ENCODE measurements at regions not wholly inside any gene's neighbourhood (a gene's known extent, or its start where the extent isn't known, plus 50 kb on each side); places are given as distances from the start of the nearest gene placed in this dataset.
"Not testable (repeated sequence)": the region's sequence is repeated elsewhere in the genome, so short reads cannot be mapped to it uniquely, and the experiment has no call there.

- 33 to 80% (median 48%) methylated on average over 1 to 3 of the region's 3 CpGs; no CpG with 5 or more reads in 7 of the 10 experiments for WGBS, 10 experiments
- in situ Hi-C loops (cut with MboI; ENCODE audit: low pct_unique_long_range_greater_than_20kb in 2 of 9, low sequenced_read_pairs in 9 of 9, unreplicated experiment in 9 of 9): no loop called here
- no peak for ATAC-seq (replicated peaks in 6 of 8)
- Histone ChIP-seq H3K4me1 (replicated peaks in 1 of 2) (no peaks in the 10 kb centered on the region), H3K4me3 (no peak overlapping the region), H3K27ac (no peak overlapping the region)
These were observed 163.3 kb upstream of the MAMLD1 start for GRCh38 chrX:150199803-150200202.

- 64% methylated on average over 2 of the region's 2 CpGs; no CpG with 5 or more reads in 9 of the 10 experiments for WGBS, 10 experiments
- H3K4me1 ChIP-seq (replicated peaks in 1 of 2): no peaks in the 10 kb centered on the region
- H3K27ac ChIP-seq: no peak overlapping the region
- no peak overlapping the region for H3K4me3 ChIP-seq
- in situ Hi-C loops (cut with MboI; ENCODE audit: low pct_unique_long_range_greater_than_20kb in 2 of 9, low sequenced_read_pairs in 9 of 9, unreplicated experiment in 9 of 9): no loop called here
- no peak for ATAC-seq (replicated peaks in 6 of 8)
These were observed 162.8 kb upstream of the MAMLD1 start for GRCh38 chrX:150200361-150200760.

GRCh38 chrX:150200820-150201287 is 162.3 kb upstream of the MAMLD1 start:
- peak; percentile 92 to 99 (median 98) for ATAC-seq (replicated peaks in 6 of 8)
- Histone ChIP-seq H3K4me3 (no peak overlapping the region), H3K27ac (no peak overlapping the region), H3K4me1 (replicated peaks in 1 of 2) (no peaks in the 10 kb centered on the region)
- WGBS, 10 experiments: 34% methylated on average over 5 of the region's 5 CpGs; no CpG with 5 or more reads in 9 of the 10 experiments
- in situ Hi-C loops (cut with MboI; ENCODE audit: low pct_unique_long_range_greater_than_20kb in 2 of 9, low sequenced_read_pairs in 9 of 9, unreplicated experiment in 9 of 9): no loop called here

GRCh38 chrX:150201391-150201790 is 161.7 kb upstream of the MAMLD1 start:
- no peaks in the 10 kb centered on the region for H3K4me1 ChIP-seq (replicated peaks in 1 of 2)
- in situ Hi-C loops (cut with MboI; ENCODE audit: low pct_unique_long_range_greater_than_20kb in 2 of 9, low sequenced_read_pairs in 9 of 9, unreplicated experiment in 9 of 9): no loop called here
- H3K4me3 ChIP-seq: no peak overlapping the region
- no peak overlapping the region for H3K27ac ChIP-seq
- ATAC-seq (replicated peaks in 6 of 8): no peak
- WGBS, 10 experiments: 20 to 100% (median 55%) methylated on average over 2 of the region's 7 CpGs; no CpG with 5 or more reads in 6 of the 10 experiments

- ATAC-seq (replicated peaks in 6 of 8): no peak
- in situ Hi-C loops (cut with MboI; ENCODE audit: low pct_unique_long_range_greater_than_20kb in 2 of 9, low sequenced_read_pairs in 9 of 9, unreplicated experiment in 9 of 9): no loop called here
- Histone ChIP-seq H3K27ac (no peak overlapping the region), H3K4me3 (no peak overlapping the region), H3K4me1 (replicated peaks in 1 of 2) (no peaks in the 10 kb centered on the region)
- WGBS, 10 experiments: 38 to 100% (median 80%) methylated on average over 1 to 3 of the region's 3 CpGs; no CpG with 5 or more reads in 1 of the 10 experiments
These were observed 161.3 kb upstream of the MAMLD1 start for GRCh38 chrX:150201841-150202240.

- H3K4me3 ChIP-seq: no peak overlapping the region
- no peaks in the 10 kb centered on the region for H3K4me1 ChIP-seq (replicated peaks in 1 of 2)
- 50 to 100% (median 62%) methylated on average over 1 to 7 of the region's 11 CpGs; no CpG with 5 or more reads in 7 of the 10 experiments for WGBS, 10 experiments
- no peak for ATAC-seq (replicated peaks in 6 of 8)
- no peak overlapping the region for H3K27ac ChIP-seq
- in situ Hi-C loops (cut with MboI; ENCODE audit: low pct_unique_long_range_greater_than_20kb in 2 of 9, low sequenced_read_pairs in 9 of 9, unreplicated experiment in 9 of 9): no loop called here
These were observed 160.4 kb upstream of the MAMLD1 start for GRCh38 chrX:150202641-150203247.

GRCh38 chrX:150203248-150203645 is 159.9 kb upstream of the MAMLD1 start:
- Histone ChIP-seq H3K4me3 (no peak overlapping the region), H3K27ac (no peak overlapping the region), H3K4me1 (replicated peaks in 1 of 2) (no peaks in the 10 kb centered on the region)
- 13 to 100% (median 80%) methylated on average over 1 to 2 of the region's 2 CpGs; no CpG with 5 or more reads in 5 of the 10 experiments for WGBS, 10 experiments
- no peak for ATAC-seq (replicated peaks in 6 of 8)
- in situ Hi-C loops (cut with MboI; ENCODE audit: low pct_unique_long_range_greater_than_20kb in 2 of 9, low sequenced_read_pairs in 9 of 9, unreplicated experiment in 9 of 9): no loop called here

- Histone ChIP-seq H3K4me3 (no peak overlapping the region), H3K4me1 (replicated peaks in 1 of 2) (no peaks in the 10 kb centered on the region), H3K27ac (no peak overlapping the region)
- no peak for ATAC-seq (replicated peaks in 6 of 8)
- in situ Hi-C loops (cut with MboI; ENCODE audit: low pct_unique_long_range_greater_than_20kb in 2 of 9, low sequenced_read_pairs in 9 of 9, unreplicated experiment in 9 of 9): no loop called here
- 30% methylated on average over 2 of the region's 2 CpGs; no CpG with 5 or more reads in 9 of the 10 experiments for WGBS, 10 experiments
These were observed 158.1 kb upstream of the MAMLD1 start for GRCh38 chrX:150205011-150205410.

- Histone ChIP-seq H3K27ac (no peak overlapping the region), H3K4me1 (replicated peaks in 1 of 2) (no peaks in the 10 kb centered on the region), H3K4me3 (no peak overlapping the region)
- in situ Hi-C loops (cut with MboI; ENCODE audit: low pct_unique_long_range_greater_than_20kb in 2 of 9, low sequenced_read_pairs in 9 of 9, unreplicated experiment in 9 of 9): no loop called here
- 33% methylated on average over 1 of the region's 1 CpG; no CpG with 5 or more reads in 9 of the 10 experiments for WGBS, 10 experiments
- ATAC-seq (replicated peaks in 6 of 8): no peak
These were observed 155.4 kb upstream of the MAMLD1 start for GRCh38 chrX:150207733-150208132.

- in situ Hi-C loops (cut with MboI; ENCODE audit: low pct_unique_long_range_greater_than_20kb in 2 of 9, low sequenced_read_pairs in 9 of 9, unreplicated experiment in 9 of 9): no loop called here
- no peak overlapping the region for H3K27ac ChIP-seq
- no peak overlapping the region for H3K4me3 ChIP-seq
- no peak for ATAC-seq (replicated peaks in 6 of 8)
- H3K4me1 ChIP-seq (replicated peaks in 1 of 2): no peaks in the 10 kb centered on the region
- 37 to 80% (median 53%) methylated on average over 1 to 5 of the region's 6 CpGs; no CpG with 5 or more reads in 4 of the 10 experiments for WGBS, 10 experiments
These were observed 151.1 kb upstream of the MAMLD1 start for GRCh38 chrX:150211988-150212387.

GRCh38 chrX:150212672-150213480 is 150.2 kb upstream of the MAMLD1 start:
- no peak overlapping the region for H3K4me3 ChIP-seq
- no peak overlapping the region for H3K27ac ChIP-seq
- no peak for ATAC-seq (replicated peaks in 6 of 8)
- H3K4me1 ChIP-seq (replicated peaks in 1 of 2): no peaks in the 10 kb centered on the region
- 29 to 100% (median 40%) methylated on average over 1 to 4 of the region's 6 CpGs; no CpG with 5 or more reads in 5 of the 10 experiments for WGBS, 10 experiments
- in situ Hi-C loops (cut with MboI; ENCODE audit: low pct_unique_long_range_greater_than_20kb in 2 of 9, low sequenced_read_pairs in 9 of 9, unreplicated experiment in 9 of 9): no loop called here

GRCh38 chrX:150213481-150214030 is 149.6 kb upstream of the MAMLD1 start:
- in situ Hi-C loops (cut with MboI; ENCODE audit: low pct_unique_long_range_greater_than_20kb in 2 of 9, low sequenced_read_pairs in 9 of 9, unreplicated experiment in 9 of 9): no loop called here
- no peak for ATAC-seq (replicated peaks in 6 of 8)

GRCh38 chrX:150216000-150216399 is 147.1 kb upstream of the MAMLD1 start:
- no CpG with 5 or more reads among the region's 4 CpGs for WGBS, 10 experiments

More at GRCh38 chrX:150213481-150214030, 149.6 kb upstream of the MAMLD1 start:
- WGBS, 10 experiments: 20 to 42% (median 20%) methylated on average over 1 to 3 of the region's 3 CpGs; no CpG with 5 or more reads in 7 of the 10 experiments
- Histone ChIP-seq H3K27ac (no peak overlapping the region), H3K4me1 (replicated peaks in 1 of 2) (no peaks in the 10 kb centered on the region), H3K4me3 (no peak overlapping the region)

More at GRCh38 chrX:150216000-150216399, 147.1 kb upstream of the MAMLD1 start:
- ATAC-seq (replicated peaks in 6 of 8); H3K4me3 ChIP-seq; H3K4me1 ChIP-seq (replicated peaks in 1 of 2); H3K27ac ChIP-seq; in situ Hi-C loops (cut with MboI; ENCODE audit: low pct_unique_long_range_greater_than_20kb in 2 of 9, low sequenced_read_pairs in 9 of 9, unreplicated experiment in 9 of 9): not testable (repeated sequence)
